ENCODE measurements at regions not wholly inside any gene's neighbourhood (a gene's known extent, or its start where the extent isn't known, plus 50 kb on each side); places are given as distances from the start of the nearest gene placed in this dataset.

- Mint-ChIP-seq H3K27ac (no peak overlapping the region), H3K9me3 (no peaks in the 10 kb centered on the region)
- no peak overlapping the region for H3K4me2 ChIP-seq (ENCODE audit: insufficient read depth, insufficient read length, low read length)
These were observed 156.4 kb downstream of the PTGER3 start for GRCh38 chr1:70891051-70891843.

More at GRCh38 chr1:70891051-70891843, 156.4 kb downstream of the PTGER3 start:
- no peak overlapping the region for H2BK5ac ChIP-seq (ENCODE audit: insufficient read length, low read length)
- H3K4me1 Mint-ChIP-seq: peaks cover 13 to 17% of the 10 kb centered on the region in 2 experiments
- H4K8ac ChIP-seq (replicated peaks; ENCODE audit: insufficient read length, low read depth, low read length): no peak overlapping the region
- no peaks in the 10 kb centered on the region for H3K79me2 ChIP-seq (ENCODE audit: insufficient read depth, low read length)
- H3K27me3 Mint-ChIP-seq (ENCODE audit: low read depth): no peaks in the 10 kb centered on the region
- no peaks in the 10 kb centered on the region for H3K36me3 Mint-ChIP-seq (ENCODE audit: insufficient read depth in 1 of 3, low read depth in 3 of 3)
- H4K20me1 ChIP-seq (ENCODE audit: control insufficient read depth, insufficient read depth, insufficient read length): no peaks in the 10 kb centered on the region
- H4K5ac ChIP-seq (ENCODE audit: insufficient read length, low read depth, low read length): no peak overlapping the region
- H3K4ac ChIP-seq (ENCODE audit: low read depth, low read length): no peak overlapping the region
- no peak for TF ChIP-seq CTCF (conservative IDR thresholded peaks at IDR 0.05)
- H3K23me2 ChIP-seq (ENCODE audit: insufficient read length, low read depth, low read length, poor library complexity, severe bottlenecking): no peaks in the 10 kb centered on the region
- no peaks in the 10 kb centered on the region for H3K27me3 ChIP-seq (ENCODE audit: insufficient read depth, low read length)
- no peaks in the 10 kb centered on the region for H3K79me1 ChIP-seq (ENCODE audit: insufficient read depth, low read depth, low read length, poor library complexity, severe bottlenecking)
- no peak overlapping the region for H4K91ac ChIP-seq (ENCODE audit: insufficient read length, low read depth, low read length)
- no peak overlapping the region for H3K9ac ChIP-seq (ENCODE audit: extremely low read depth, insufficient read length, low read length)
- no peak overlapping the region for H3K4me3 Mint-ChIP-seq
- H3K27ac ChIP-seq (ENCODE audit: insufficient read length, low read depth, low read length): no peak overlapping the region
- H3K23ac ChIP-seq (ENCODE audit: insufficient read length, low read depth, low read length): no peak overlapping the region
- H3T11ph ChIP-seq (ENCODE audit: low read length): no peak overlapping the region
- no peak overlapping the region for H2BK12ac ChIP-seq (ENCODE audit: insufficient read length, low read depth, low read length)
- H2BK120ac ChIP-seq (ENCODE audit: low read depth, low read length, poor library complexity, severe bottlenecking): no peak overlapping the region
- no peak for DNase-seq
- no peak overlapping the region for H3K18ac ChIP-seq (ENCODE audit: insufficient read length, low read depth, low read length)
- no peak overlapping the region for H2BK20ac ChIP-seq (ENCODE audit: low read depth, low read length, poor library complexity, severe bottlenecking)
- no peak overlapping the region for H3K14ac ChIP-seq (ENCODE audit: insufficient read depth, low read length)
- H3K9me3 ChIP-seq (ENCODE audit: control insufficient read depth, low read depth, low read length): no peaks in the 10 kb centered on the region
- H2AFZ ChIP-seq (ENCODE audit: low read length): no peak overlapping the region
- H3K56ac ChIP-seq (ENCODE audit: insufficient read length, low read depth, low read length): no peak overlapping the region
- H2AK5ac ChIP-seq (ENCODE audit: insufficient read length, low read length): no peak overlapping the region
- H2BK15ac ChIP-seq (ENCODE audit: low read depth, low read length): no peak overlapping the region
- peaks cover 5% of the 10 kb centered on the region; the same call in 1 of the 2 replicates for H3K4me1 ChIP-seq (ENCODE audit: insufficient read depth, low read length)

Data from H9 (cell line).